SH-SY5Y (cell line): ENCODE measurements at regions not wholly inside any gene's neighbourhood (a gene's known extent, or its start where the extent isn't known, plus 50 kb on each side); places are given as distances from the start of the nearest gene placed in this dataset.

Experiments
- GATA2 ChIP-seq: IDR thresholded peaks from 2 replicates; pipeline ENCODE4 v1.6.1; 2011; ENCODE audit warnings: mild to moderate bottlenecking, low read depth, low read length
- GATA3 ChIP-seq: IDR thresholded peaks from 2 replicates; pipeline ENCODE4 v1.6.1; 2011; ENCODE audit warnings: low read depth, mild to moderate bottlenecking, low read length, moderate library complexity

DNA sequence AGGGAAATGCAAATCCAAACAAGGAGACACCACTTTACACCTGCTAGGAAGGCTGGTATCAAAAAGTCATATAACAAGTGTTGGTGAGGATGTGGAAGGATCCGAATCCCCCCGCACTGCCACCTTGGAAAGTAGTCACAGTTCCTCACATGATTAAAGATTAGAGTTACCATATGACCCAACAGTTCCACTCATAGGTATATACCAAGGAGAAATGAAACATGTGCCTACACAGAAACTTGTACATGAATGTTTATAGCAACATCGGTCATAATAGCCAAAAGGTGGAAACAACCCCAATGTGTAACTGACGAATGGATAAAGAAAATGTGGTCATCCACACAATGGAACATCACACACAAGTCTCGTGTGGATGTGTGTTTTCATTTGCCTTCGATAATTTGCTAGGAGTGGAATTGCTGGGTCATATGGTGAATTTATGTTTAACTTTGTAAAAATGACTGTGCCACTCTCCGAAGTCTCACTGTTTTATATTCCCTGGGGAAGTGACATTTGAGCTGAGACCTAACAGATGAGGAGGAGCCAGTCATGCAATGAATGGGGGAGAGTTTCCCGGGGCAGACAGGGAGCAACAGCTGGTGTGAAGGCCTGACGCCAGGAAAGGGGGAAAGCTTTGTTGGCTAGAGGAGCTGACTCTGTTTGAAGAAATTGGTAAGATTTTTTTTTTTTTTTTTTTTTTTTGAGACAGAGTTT lies 125.9 kb upstream of the MLN start:
- no peak for TF ChIP-seq GATA2
- no peak for TF ChIP-seq GATA3
